H1 (cell line): ENCODE measurements at regions not wholly inside any gene's neighbourhood (a gene's known extent, or its start where the extent isn't known, plus 50 kb on each side); places are given as distances from the start of the nearest gene placed in this dataset.

Experiments used
- CTCF ChIA-PET: fragments of 300-600 bp; sonication (Branson Sonifier 250); formaldehyde crosslinking; loops from one replicate; lab custom pipeline; 2021; ENCODE audit not compliant: partially characterized antibody; lab: Charles Lee
- POLR2A ChIA-PET: fragments of 300-600 bp; sonication (Branson Sonifier 250); formaldehyde crosslinking; loops from one replicate; lab custom pipeline; 2021; ENCODE audit warnings: inconsistent platforms; ENCODE audit not compliant: partially characterized antibody; lab: Charles Lee
- DNase-seq, 2 experiments: peaks; one replicate each; pipeline versions ENCODE4 v3.0.0 to v3.0.0-alpha.2; 2010 to 2022; ENCODE audit warnings: low spot score in 2 of 2, low read depth in 1 of 2, mixed read lengths in 1 of 2
- FAIRE-seq: peaks from 2 replicates; lab custom pipeline; 2011; peaks lifted over from hg19 to GRCh38; lab: Jason Lieb, UNC
- H2AFZ ChIP-seq: 2 replicates; pipeline ENCODE4 v1.8.1; 2012; ENCODE audit warnings: low read length, inconsistent platforms
- H2AK5ac ChIP-seq: 2 replicates; pipeline ENCODE4 v1.6.1; 2013; ENCODE audit warnings: low read depth, low read length
- H2BK120ac ChIP-seq: replicated peaks from 2 replicates; pipeline ENCODE3; 2013; ENCODE audit warnings: low read depth, low read length, inconsistent platforms
- H2BK12ac ChIP-seq: 2 replicates; pipeline ENCODE4 v1.6.1; 2013; ENCODE audit warnings: low read depth, low read length
- H2BK15ac ChIP-seq: 2 replicates; pipeline ENCODE4 v1.6.1; 2013; ENCODE audit warnings: low read length
- H2BK20ac ChIP-seq: 2 replicates; pipeline ENCODE4 v1.6.1; 2013; ENCODE audit warnings: low read length
- H2BK5ac ChIP-seq: 2 replicates; pipeline ENCODE4 v1.6.1; 2013; ENCODE audit warnings: low read depth, low read length
- H3K14ac ChIP-seq: 2 replicates; pipeline ENCODE4 v1.6.1; 2013; ENCODE audit warnings: inconsistent platforms; ENCODE audit not compliant: insufficient read length
- H3K18ac ChIP-seq: 2 replicates; pipeline ENCODE4 v1.6.1; 2013; ENCODE audit warnings: low read length; ENCODE audit errors: extremely low read depth
- H3K23ac ChIP-seq: 2 replicates; pipeline ENCODE4 v1.6.1; 2013; ENCODE audit warnings: inconsistent platforms; ENCODE audit not compliant: insufficient read length
- H3K23me2 ChIP-seq: 2 replicates; pipeline ENCODE4 v1.6.1; 2013; ENCODE audit warnings: low read depth, low read length
- H3K27ac ChIP-seq: 2 replicates; pipeline ENCODE4 v1.6.1; 2011; ENCODE audit warnings: low read depth, low read length, inconsistent platforms
- H3K27me3 ChIP-seq, 4 experiments: replicated peaks in 1 of 4; 1 replicate in 1 of 4; 2 replicates in 3 of 4; pipeline versions ENCODE4 v1.6.1 to v1.8.1; 2011 to 2013; ENCODE audit warnings: low read length in 3 of 4, mild to moderate bottlenecking in 3 of 4, inconsistent platforms in 2 of 4, mixed read lengths in 2 of 4, moderate library complexity in 1 of 4; ENCODE audit not compliant: control insufficient read depth in 3 of 4, insufficient read depth in 3 of 4; ENCODE audit errors: extremely low read depth in 1 of 4
- H3K36me3 ChIP-seq, 4 experiments: 2 replicates each; pipeline versions ENCODE4 v1.6.1 to v1.8.1; 2011 to 2013; ENCODE audit warnings: mild to moderate bottlenecking in 4 of 4, low read length in 3 of 4, moderate library complexity in 2 of 4, control low read depth in 1 of 4, inconsistent platforms in 1 of 4; ENCODE audit not compliant: insufficient read depth in 4 of 4, control insufficient read depth in 2 of 4
- H3K4ac ChIP-seq: replicated peaks from 2 replicates; pipeline ENCODE3; 2013; ENCODE audit warnings: low read length, low read depth, mixed read lengths, inconsistent platforms; ENCODE audit not compliant: insufficient read length
- H3K4me1 ChIP-seq, 4 experiments: replicated peaks in 1 of 4; 1 replicate in 1 of 4; 2 replicates in 3 of 4; pipeline versions ENCODE4 v1.6.1 to v1.8.1; 2011 to 2013; ENCODE audit warnings: low read length in 3 of 4, inconsistent platforms in 2 of 4, mixed read lengths in 1 of 4; ENCODE audit not compliant: insufficient read depth in 4 of 4, control insufficient read depth in 3 of 4
- H3K4me2 ChIP-seq, 2 experiments: 2 replicates each; pipeline versions ENCODE4 v1.6.1 to v1.8.1; 2011 to 2013; ENCODE audit warnings: low read depth in 2 of 2, low read length in 2 of 2, control low read depth in 1 of 2, inconsistent platforms in 1 of 2, mild to moderate bottlenecking in 1 of 2; ENCODE audit not compliant: insufficient read depth in 1 of 2
- H3K4me3 ChIP-seq, 4 experiments: fragments of 200-600, 300-600 bp in 1 of 4; sonication (generic), shearing (Covaris generic), sonication (Bioruptor Twin) in 1 of 4; 2 replicates each; pipeline versions ENCODE4 v1.5.1 to v1.8.1; 2011 to 2016; ENCODE audit warnings: low read length in 4 of 4, low read depth in 3 of 4, control low read depth in 2 of 4, inconsistent platforms in 2 of 4, mild to moderate bottlenecking in 2 of 4, mixed read lengths in 1 of 4, moderate library complexity in 1 of 4; ENCODE audit not compliant: insufficient read depth in 2 of 4; ENCODE audit errors: extremely low read depth in 1 of 4
- H3K56ac ChIP-seq: replicated peaks from 2 replicates; pipeline ENCODE3; 2013; ENCODE audit warnings: low read depth, mild to moderate bottlenecking, mixed read lengths, low read length, inconsistent platforms; ENCODE audit not compliant: insufficient read length
- H3K79me1 ChIP-seq: 2 replicates; pipeline ENCODE4 v1.6.1; 2013; ENCODE audit warnings: low read depth, low read length, control low read depth
- H3K79me2 ChIP-seq, 2 experiments: 2 replicates each; pipeline versions ENCODE4 v1.6.1 to v1.8.1; 2012 to 2013; ENCODE audit warnings: low read length in 2 of 2, mild to moderate bottlenecking in 2 of 2, inconsistent platforms in 1 of 2; ENCODE audit not compliant: insufficient read depth in 2 of 2, control insufficient read depth in 1 of 2
- H3K9ac ChIP-seq, 4 experiments: replicated peaks in 1 of 4; 1 replicate in 1 of 4; 2 replicates in 3 of 4; pipeline versions ENCODE4 v1.6.1 to v1.8.1; 2011 to 2013; ENCODE audit warnings: low read depth in 3 of 4, low read length in 3 of 4, control low read depth in 2 of 4, mild to moderate bottlenecking in 2 of 4, moderate library complexity in 2 of 4, inconsistent platforms in 1 of 4; ENCODE audit errors: extremely low read depth in 1 of 4
- H3K9me3 ChIP-seq, 2 experiments: 2 replicates each; pipeline versions ENCODE4 v1.6.1 to v1.8.1; 2012 to 2013; ENCODE audit warnings: mild to moderate bottlenecking in 2 of 2, moderate library complexity in 2 of 2, control low read depth in 1 of 2, inconsistent platforms in 1 of 2, low read depth in 1 of 2, low read length in 1 of 2, mixed read lengths in 1 of 2; ENCODE audit not compliant: insufficient read depth in 2 of 2
- H4K20me1 ChIP-seq, 2 experiments: replicated peaks in 1 of 2; 2 replicates each; pipeline versions ENCODE3 to v1.8.1; 2011 to 2013; ENCODE audit warnings: inconsistent platforms in 2 of 2, low read length in 2 of 2, mild to moderate bottlenecking in 1 of 2; ENCODE audit not compliant: insufficient read depth in 2 of 2, control insufficient read depth in 1 of 2
- H4K5ac ChIP-seq: 2 replicates; pipeline ENCODE4 v1.6.1; 2013; ENCODE audit warnings: low read length, low read depth, mixed read lengths, inconsistent platforms; ENCODE audit not compliant: insufficient read length
- H4K8ac ChIP-seq: 2 replicates; pipeline ENCODE4 v1.8.0; 2013; ENCODE audit warnings: mild to moderate bottlenecking, moderate library complexity, low read length, inconsistent platforms; ENCODE audit not compliant: insufficient read depth; ENCODE audit errors: extremely low read depth
- H4K91ac ChIP-seq: replicated peaks from 2 replicates; pipeline ENCODE3; 2013; ENCODE audit warnings: low read length, mixed read lengths, inconsistent platforms; ENCODE audit not compliant: insufficient read length
- ASH2L ChIP-seq: fragments of 200-600, 300-600 bp; sonication (generic); IDR thresholded peaks from one replicate; pipeline ENCODE4 v1.7.1; 2017; ENCODE audit warnings: low read length
- ATF3 ChIP-seq: IDR thresholded peaks from 2 replicates; pipeline ENCODE4 v1.6.1; 2011; ENCODE audit warnings: low read depth, mild to moderate bottlenecking, low read length; ENCODE audit not compliant: insufficient read depth
- BCL11A ChIP-seq, 2 experiments: IDR thresholded peaks; one replicate each; pipeline ENCODE4 v1.6.1; 2011; ENCODE audit warnings: low read depth in 2 of 2, low read length in 2 of 2, mild to moderate bottlenecking in 2 of 2
- CEBPB ChIP-seq: IDR thresholded peaks from 2 replicates; pipeline ENCODE4 v1.6.1; 2012; ENCODE audit warnings: low read depth, low read length
- NRF1 ChIP-seq: IDR thresholded peaks from 2 replicates; pipeline ENCODE4 v1.6.1; 2011; ENCODE audit warnings: mild to moderate bottlenecking, low read depth, low read length, improper control_type of control experiment
- SP1 ChIP-seq: IDR thresholded peaks from 2 replicates; pipeline ENCODE4 v1.6.1; 2011; ENCODE audit warnings: low read depth, low read length
- SUZ12 ChIP-seq: fragments of 200-600 bp; sonication (generic); IDR thresholded peaks from 2 replicates; pipeline ENCODE4 v1.6.1; 2012; ENCODE audit warnings: mild to moderate bottlenecking, inconsistent platforms, low read length, moderate library complexity, mixed read lengths
- TEAD4 ChIP-seq: IDR thresholded peaks from 2 replicates; pipeline ENCODE4 v1.6.1; 2012; ENCODE audit warnings: low read depth, low read length, inconsistent platforms, mixed read lengths
- WGBS, 2 experiments: shearing (Covaris generic) in 1 of 2; methylation state at CpG; one replicate each; pipeline versions ENCODE4 v1.1.6 to v1.1.7; 2013 to 2015; ENCODE audit warnings: low lambda C conversion rate in 2 of 2, mixed read lengths in 2 of 2, inconsistent platforms in 1 of 2, low coverage in 1 of 2, missing lambda C conversion rate in 1 of 2; ENCODE audit not compliant: insufficient replicate concordance in 2 of 2, insufficient coverage in 1 of 2, insufficient read length in 1 of 2; ENCODE audit errors: extremely low coverage in 1 of 2, missing lambda C conversion rate in 1 of 2; 5-methylcytosine and 5-hydroxymethylcytosine counted together

GRCh38 chr1:5379176-5379759 lies 613.0 kb downstream of the NPHP4 start:
- ChIA-PET CTCF (interaction anchor here (0.7 to 0.9 kb wide), 2 partner anchors 41 to 102 kb away, joined by 3 read pairs; no protein-coding TSS in a partner anchor), POLR2A (no interaction called here)
- WGBS, 2 experiments = 93% methylated on average over 12 of the region's 12 CpGs; no CpG with 5 or more reads in 1 of the 2 experiments
- no peak overlapping the region for H3K27ac ChIP-seq
- H3K4ac ChIP-seq = no peak overlapping the region
- H3K9ac ChIP-seq = no peak overlapping the region
- no peak overlapping the region for H2BK15ac ChIP-seq
- no peaks in the 10 kb centered on the region for H3K23me2 ChIP-seq
- H3K4me2 ChIP-seq = no peak overlapping the region
- no peaks in the 10 kb centered on the region for H3K9me3 ChIP-seq
- no peaks in the 10 kb centered on the region; a peak in 1 of 7 replicates for H3K27me3 ChIP-seq
- no peak overlapping the region for H3K14ac ChIP-seq
- no peak overlapping the region for H2BK120ac ChIP-seq
- no peak overlapping the region for H2AK5ac ChIP-seq
- no peak overlapping the region for H2BK12ac ChIP-seq
- H4K8ac ChIP-seq = no peak overlapping the region
- no peak overlapping the region for H2AFZ ChIP-seq
- FAIRE-seq (no peak), DNase-seq (no peak)
- no peaks in the 10 kb centered on the region for H4K20me1 ChIP-seq
- no peak overlapping the region for H4K5ac ChIP-seq
- no peak for TF ChIP-seq SUZ12
- TF ChIP-seq NRF1 = no peak
- no peak for TF ChIP-seq BCL11A (IDR thresholded peaks at IDR 0.05; ENCODE audit: low read depth in 2 of 2, low read length in 2 of 2)
- no peak for TF ChIP-seq CEBPB
- no peak for TF ChIP-seq TEAD4
- no peak for TF ChIP-seq SP1
- no peak for TF ChIP-seq ASH2L
- no peak for TF ChIP-seq ATF3
- H3K23ac ChIP-seq = no peak overlapping the region
- no peak overlapping the region for H4K91ac ChIP-seq
- no peak overlapping the region for H2BK20ac ChIP-seq
- no peak overlapping the region for H2BK5ac ChIP-seq
- H3K18ac ChIP-seq = no peak overlapping the region
- H3K56ac ChIP-seq = no peak overlapping the region
- no peaks in the 10 kb centered on the region for H3K79me1 ChIP-seq
- H3K4me1 ChIP-seq = no peaks in the 10 kb centered on the region
- H3K36me3 ChIP-seq = no peaks in the 10 kb centered on the region; a peak in 1 of 8 replicates
- no peak overlapping the region for H3K4me3 ChIP-seq
- no peaks in the 10 kb centered on the region for H3K79me2 ChIP-seq
